Neural cell (in vitro differentiated cells): ENCODE measurements at regions not wholly inside any gene's neighbourhood (a gene's known extent, or its start where the extent isn't known, plus 50 kb on each side); places are given as distances from the start of the nearest gene placed in this dataset.

Source experiments
- H2AFZ ChIP-seq: fragments of 200-600, 300-800 bp; sonication (generic), shearing (Covaris generic); 2 replicates; pipeline ENCODE4 v1.6.0; 2014; ENCODE audit warnings: low read depth, mild to moderate bottlenecking, antibody characterized with exemption, low read length, moderate library complexity
- H3F3A ChIP-seq: fragments of 200-600 bp; shearing (Covaris generic); 2 replicates; pipeline ENCODE4 v1.6.1; 2016; ENCODE audit warnings: mild to moderate bottlenecking, moderate library complexity, mixed read lengths, antibody characterized with exemption, low read length; ENCODE audit not compliant: insufficient read depth, poor library complexity, severe bottlenecking
- H3K27ac ChIP-seq: fragments of 200-600, 300-800 bp; sonication (generic), shearing (Covaris generic); 2 replicates; pipeline ENCODE4 v1.5.1; 2014; ENCODE audit warnings: mild to moderate bottlenecking, low read length, moderate library complexity
- H3K27me3 ChIP-seq: fragments of 300-800, 200-600 bp; sonication (generic), shearing (Covaris generic); 2 replicates; pipeline ENCODE4 v1.6.0; 2014; ENCODE audit warnings: mild to moderate bottlenecking, low read depth, low read length, moderate library complexity; ENCODE audit not compliant: insufficient read depth
- H3K36me3 ChIP-seq: fragments of 300-800, 200-600 bp; sonication (generic), shearing (Covaris generic); 2 replicates; pipeline ENCODE4 v1.5.1; 2014; ENCODE audit warnings: mild to moderate bottlenecking, antibody characterized with exemption, low read length, moderate library complexity; ENCODE audit not compliant: insufficient read depth
- H3K4me2 ChIP-seq: fragments of 300-800, 200-600 bp; sonication (generic), shearing (Covaris generic); 2 replicates; pipeline ENCODE4 v1.6.0; 2014; ENCODE audit warnings: mild to moderate bottlenecking, low read length
- H3K4me3 ChIP-seq: fragments of 300-800, 200-600 bp; sonication (generic), shearing (Covaris generic); 2 replicates; pipeline ENCODE4 v1.5.1; 2014; ENCODE audit warnings: mild to moderate bottlenecking, low read length, moderate library complexity
- H3K79me2 ChIP-seq: fragments of 200-600 bp; shearing (Covaris generic); replicated peaks from 2 replicates; pipeline ENCODE4 v1.6.0; 2014; ENCODE audit warnings: mild to moderate bottlenecking, low read length, moderate library complexity; ENCODE audit not compliant: insufficient read depth
- H3K9ac ChIP-seq: fragments of 300-800, 200-600 bp; sonication (generic), shearing (Covaris generic); 2 replicates; pipeline ENCODE4 v1.6.1; 2016; ENCODE audit warnings: mild to moderate bottlenecking, low read length, mixed read lengths
- H3K9me2 ChIP-seq: fragments of 200-600 bp; shearing (Covaris generic); 2 replicates; pipeline ENCODE4 v1.6.1; 2016; ENCODE audit warnings: mild to moderate bottlenecking, low read length, mixed read lengths; ENCODE audit not compliant: insufficient read depth
- H3K9me3 ChIP-seq: fragments of 200-600, 300-800 bp; sonication (generic), shearing (Covaris generic); 2 replicates; pipeline ENCODE4 v1.6.1; 2016; ENCODE audit warnings: mild to moderate bottlenecking, mixed run types, low read length, moderate library complexity, mixed read lengths
- H4K20me1 ChIP-seq: fragments of 200-600 bp; shearing (Covaris generic); 2 replicates; pipeline ENCODE4 v1.6.1; 2016; ENCODE audit warnings: mild to moderate bottlenecking, mixed run types; ENCODE audit not compliant: insufficient read depth
- CTCF ChIP-seq: fragments of 450-650 bp; IDR thresholded peaks from 2 replicates; pipeline ENCODE4 v1.5.1; 2014; ENCODE audit warnings: antibody characterized with exemption, mild to moderate bottlenecking, moderate library complexity; ENCODE audit not compliant: poor library complexity, severe bottlenecking
- EP300 ChIP-seq: fragments of 450-650 bp; conservative IDR thresholded peaks from 2 replicates; pipeline ENCODE4 v1.6.1; 2014; ENCODE audit warnings: antibody characterized with exemption, mild to moderate bottlenecking, moderate library complexity; ENCODE audit not compliant: poor library complexity, severe bottlenecking
- EZH2 ChIP-seq: fragments of 200-600, 300-800 bp; shearing (Covaris generic), sonication (generic); IDR thresholded peaks from 2 replicates; pipeline ENCODE4 v1.6.1; 2014; ENCODE audit warnings: antibody characterized with exemption, low read length, borderline replicate concordance, mild to moderate bottlenecking; ENCODE audit not compliant: insufficient read depth, poor library complexity, severe bottlenecking
- MXI1 ChIP-seq: fragments of 450-650 bp; conservative IDR thresholded peaks from 2 replicates; pipeline ENCODE4 v1.6.1; 2014; ENCODE audit warnings: antibody characterized with exemption, mild to moderate bottlenecking; ENCODE audit not compliant: poor library complexity, severe bottlenecking
- POLR2AphosphoS5 ChIP-seq: IDR thresholded peaks from 2 replicates; pipeline ENCODE4 v1.6.1; 2012
- RAD21 ChIP-seq: fragments of 450-650 bp; conservative IDR thresholded peaks from 2 replicates; pipeline ENCODE4 v1.6.1; 2014; ENCODE audit warnings: antibody characterized with exemption, mild to moderate bottlenecking, moderate library complexity
- REST ChIP-seq: IDR thresholded peaks from 2 replicates; pipeline ENCODE4 v1.6.1; 2012; ENCODE audit warnings: borderline replicate concordance
- SMC3 ChIP-seq: fragments of 450-650 bp; conservative IDR thresholded peaks from 2 replicates; pipeline ENCODE4 v1.6.1; 2014; ENCODE audit warnings: antibody characterized with exemption, mild to moderate bottlenecking, moderate library complexity; ENCODE audit not compliant: poor library complexity
- TAF1 ChIP-seq: IDR thresholded peaks from 2 replicates; pipeline ENCODE4 v1.6.1; 2012; ENCODE audit warnings: low read depth

- no peak overlapping the region for H3K4me2 ChIP-seq
- no peaks in the 10 kb centered on the region for H3K9me3 ChIP-seq
- H3K27ac ChIP-seq, result no peak overlapping the region
- H3F3A ChIP-seq, result no peaks in the 10 kb centered on the region
- H3K79me2 ChIP-seq, result no peaks in the 10 kb centered on the region
- H4K20me1 ChIP-seq, result no peaks in the 10 kb centered on the region
- H2AFZ ChIP-seq, result no peak overlapping the region
- no peaks in the 10 kb centered on the region for H3K9me2 ChIP-seq
- H3K9ac ChIP-seq, result no peak overlapping the region
- no peaks in the 10 kb centered on the region for H3K36me3 ChIP-seq
- H3K27me3 ChIP-seq, result no peaks in the 10 kb centered on the region
- no peak for TF ChIP-seq MXI1
- TF ChIP-seq TAF1, result no peak
- TF ChIP-seq CTCF, result no peak
- no peak for TF ChIP-seq SMC3
- no peak for TF ChIP-seq EP300
- TF ChIP-seq POLR2AphosphoS5, result no peak
- no peak for TF ChIP-seq RAD21
- no peak for TF ChIP-seq EZH2
- H3K4me3 ChIP-seq, result no peak overlapping the region
These were observed 634.6 kb upstream of the ADGRL3 start for GRCh38 chr4:60565558-60565957.

GRCh38 chr4:60575336-60575735 lies 624.8 kb upstream of the ADGRL3 start:
- no peak overlapping the region for H3K4me3 ChIP-seq
- no peaks in the 10 kb centered on the region for H3K9me2 ChIP-seq
- no peaks in the 10 kb centered on the region for H3K36me3 ChIP-seq
- H3K4me2 ChIP-seq, result no peak overlapping the region
- no peaks in the 10 kb centered on the region for H4K20me1 ChIP-seq
- no peak overlapping the region for H2AFZ ChIP-seq
- no peaks in the 10 kb centered on the region for H3K9me3 ChIP-seq
- H3K27me3 ChIP-seq, result no peaks in the 10 kb centered on the region
- H3K9ac ChIP-seq, result no peak overlapping the region
- TF ChIP-seq EZH2, result no peak
- TF ChIP-seq EP300, result no peak
- no peak for TF ChIP-seq CTCF
- no peak for TF ChIP-seq MXI1
- no peak for TF ChIP-seq TAF1
- TF ChIP-seq POLR2AphosphoS5, result no peak
- no peak for TF ChIP-seq REST
- TF ChIP-seq RAD21, result no peak
- no peak for TF ChIP-seq SMC3
- H3F3A ChIP-seq, result no peaks in the 10 kb centered on the region
- H3K27ac ChIP-seq, result no peak overlapping the region
- H3K79me2 ChIP-seq, result no peaks in the 10 kb centered on the region
